ENCODE measurements at regions not wholly inside any gene's neighbourhood (a gene's known extent, or its start where the extent isn't known, plus 50 kb on each side); places are given as distances from the start of the nearest gene placed in this dataset.

DNA sequence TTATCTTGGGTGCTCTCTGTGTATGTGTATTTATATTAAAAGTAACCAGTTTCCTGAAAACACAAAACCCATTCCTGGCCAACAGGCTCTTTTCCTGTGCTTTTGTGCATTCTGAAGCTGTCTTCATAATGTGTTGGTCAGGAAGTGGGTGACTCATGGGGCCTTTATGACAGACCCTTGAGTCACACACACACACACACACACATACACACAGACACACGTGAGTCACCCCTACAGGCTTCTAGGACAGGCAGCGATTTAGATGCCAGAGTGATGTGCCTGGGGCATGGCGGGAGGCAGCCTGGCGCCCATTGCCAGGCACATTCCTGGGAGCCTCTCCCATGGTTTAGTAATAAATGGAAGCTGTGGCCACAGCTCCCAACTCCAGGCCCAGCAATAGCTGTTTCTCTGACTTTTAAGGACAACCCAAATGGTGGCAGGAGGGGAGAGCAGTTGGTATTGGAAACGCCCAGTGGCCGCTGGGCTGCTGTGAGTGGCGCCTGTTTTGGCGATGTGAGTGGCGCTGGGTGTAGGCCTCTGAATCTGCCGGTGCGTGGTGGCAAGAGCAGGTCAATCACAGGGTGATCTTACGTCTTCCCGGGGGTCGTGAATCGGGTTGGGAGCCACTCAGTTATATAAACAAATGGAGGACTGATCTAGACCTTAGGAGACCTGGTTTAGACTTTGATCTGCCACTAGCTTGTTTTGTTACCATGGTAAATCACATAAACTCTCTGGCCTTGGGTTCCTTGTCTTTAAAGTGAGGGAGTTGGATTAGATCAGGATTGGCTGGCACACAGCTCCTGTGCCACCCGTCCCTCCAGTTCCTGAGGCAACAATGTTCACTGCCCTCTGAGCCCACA, 150.7 kb upstream of the DLX2 start (continued):
- TF ChIP-seq JUN (IDR thresholded peaks at IDR 0.05; ENCODE audit: low read depth, low read length) (no peak), KDM4A (IDR thresholded peaks at IDR 0.05; ENCODE audit: low read depth, low read length, severe bottlenecking) (no peak), SP2 (IDR thresholded peaks at IDR 0.05; ENCODE audit: low read length) (no peak), RAD21 (IDR thresholded peaks at IDR 0.05 in 1 of 2, conservative IDR thresholded peaks at IDR 0.05 in 1 of 2; ENCODE audit: low read depth in 2 of 2, low read length in 2 of 2) (no peak), ZNF274 (IDR thresholded peaks at IDR 0.05; ENCODE audit: borderline replicate concordance, extremely low read depth, low read length) (no peak)
